ENCODE measurements at regions not wholly inside any gene's neighbourhood (a gene's known extent, or its start where the extent isn't known, plus 50 kb on each side); places are given as distances from the start of the nearest gene placed in this dataset.

GRCh38 chr6:145051661-145052060, 683.7 kb downstream of the EPM2A start:
- H3K4me3 ChIP-seq (ENCODE audit: low read depth, low read length), result no peak overlapping the region
- DNase-seq (no peak), ATAC-seq (ENCODE audit: low read depth in 2 of 2) (no peak)
- no peaks in the 10 kb centered on the region for H3K36me3 ChIP-seq (ENCODE audit: control insufficient read depth, insufficient read depth, low read length)
- no peaks in the 10 kb centered on the region for H3K4me1 Mint-ChIP-seq
- no peaks in the 10 kb centered on the region for H3K36me3 Mint-ChIP-seq
- H3K27me3 ChIP-seq (ENCODE audit: control insufficient read depth, insufficient read depth, low read length), result no peaks in the 10 kb centered on the region
- H3K4me3 Mint-ChIP-seq, result no peak overlapping the region
- no peak overlapping the region for H3K27ac Mint-ChIP-seq
- H3K27ac ChIP-seq (ENCODE audit: insufficient read depth, low read length, poor library complexity, severe bottlenecking), result no peak overlapping the region
- H3K9me3 Mint-ChIP-seq, result peaks cover 0 to 2% (median 0%) of the 10 kb centered on the region in 7 donors
- H3K9me3 ChIP-seq (ENCODE audit: control insufficient read depth in 2 of 2, low read length in 2 of 2), result no peaks in the 10 kb centered on the region
- H3K4me1 ChIP-seq (ENCODE audit: control insufficient read depth, insufficient read depth, low read length, poor library complexity, severe bottlenecking), result no peaks in the 10 kb centered on the region
- peaks cover 7% of the 10 kb centered on the region for H3K27me3 Mint-ChIP-seq

- no peak overlapping the region for H3K27ac Mint-ChIP-seq
- no peak overlapping the region for H3K27ac ChIP-seq (ENCODE audit: insufficient read depth, low read length, poor library complexity, severe bottlenecking)
- H3K36me3 Mint-ChIP-seq, result no peaks in the 10 kb centered on the region
- H3K4me3 ChIP-seq (ENCODE audit: low read depth, low read length), result no peak overlapping the region
- DNase-seq (no peak), ATAC-seq (ENCODE audit: low read depth in 2 of 2) (no peak)
- no peak overlapping the region for H3K4me3 Mint-ChIP-seq
- H3K36me3 ChIP-seq (ENCODE audit: control insufficient read depth, insufficient read depth, low read length), result no peaks in the 10 kb centered on the region
- no peaks in the 10 kb centered on the region for H3K4me1 ChIP-seq (ENCODE audit: control insufficient read depth, insufficient read depth, low read length, poor library complexity, severe bottlenecking)
- H3K27me3 ChIP-seq (ENCODE audit: control insufficient read depth, insufficient read depth, low read length), result no peaks in the 10 kb centered on the region
- H3K9me3 ChIP-seq (ENCODE audit: control insufficient read depth in 2 of 2, low read length in 2 of 2), result no peaks in the 10 kb centered on the region
- peaks cover under 1% of the 10 kb centered on the region for H3K27me3 Mint-ChIP-seq
- H3K9me3 Mint-ChIP-seq, result peaks cover 0 to 3% (median 0%) of the 10 kb centered on the region in 7 donors
- no peaks in the 10 kb centered on the region for H3K4me1 Mint-ChIP-seq
Measured at GRCh38 chr6:145055567-145055966, 679.8 kb downstream of the EPM2A start.

GRCh38 chr6:145060714-145061113, 674.6 kb downstream of the EPM2A start:
- H3K36me3 Mint-ChIP-seq, result no peaks in the 10 kb centered on the region
- Histone ChIP-seq H3K4me3 (ENCODE audit: low read depth, low read length) (no peak overlapping the region), H3K36me3 (ENCODE audit: control insufficient read depth, insufficient read depth, low read length) (no peaks in the 10 kb centered on the region), H3K9me3 (ENCODE audit: control insufficient read depth in 2 of 2, low read length in 2 of 2) (no peaks in the 10 kb centered on the region), H3K4me1 (ENCODE audit: control insufficient read depth, insufficient read depth, low read length, poor library complexity, severe bottlenecking) (no peaks in the 10 kb centered on the region), H3K27me3 (ENCODE audit: control insufficient read depth, insufficient read depth, low read length) (no peaks in the 10 kb centered on the region), H3K27ac (ENCODE audit: insufficient read depth, low read length, poor library complexity, severe bottlenecking) (no peak overlapping the region)
- no peaks in the 10 kb centered on the region for H3K4me1 Mint-ChIP-seq
- no peak overlapping the region for H3K27ac Mint-ChIP-seq
- no peak overlapping the region for H3K4me3 Mint-ChIP-seq
- ATAC-seq (ENCODE audit: low read depth in 2 of 2) (no peak), DNase-seq (no peak)
- H3K27me3 Mint-ChIP-seq, result peaks cover 14% of the 10 kb centered on the region
- peaks cover 0 to 3% (median 0%) of the 10 kb centered on the region in 7 donors for H3K9me3 Mint-ChIP-seq

- Mint-ChIP-seq H3K27ac (no peak overlapping the region), H3K9me3 (peaks cover 0 to 1% (median 0%) of the 10 kb centered on the region in 7 donors), H3K4me1 (no peaks in the 10 kb centered on the region), H3K36me3 (no peaks in the 10 kb centered on the region), H3K27me3 (peaks cover 14% of the 10 kb centered on the region), H3K4me3 (no peak overlapping the region)
- no peak for ATAC-seq (ENCODE audit: low read depth in 2 of 2)
- Histone ChIP-seq H3K36me3 (ENCODE audit: control insufficient read depth, insufficient read depth, low read length) (no peaks in the 10 kb centered on the region), H3K4me3 (ENCODE audit: low read depth, low read length) (no peak overlapping the region), H3K27ac (ENCODE audit: insufficient read depth, low read length, poor library complexity, severe bottlenecking) (no peak overlapping the region), H3K9me3 (ENCODE audit: control insufficient read depth in 2 of 2, low read length in 2 of 2) (no peaks in the 10 kb centered on the region), H3K27me3 (ENCODE audit: control insufficient read depth, insufficient read depth, low read length) (peaks cover 5% of the 10 kb centered on the region), H3K4me1 (ENCODE audit: control insufficient read depth, insufficient read depth, low read length, poor library complexity, severe bottlenecking) (no peaks in the 10 kb centered on the region)
- DNase-seq, result no peak
Measured at GRCh38 chr6:145063091-145063490, 672.2 kb downstream of the EPM2A start.

- peaks cover 0 to 6% (median 1%) of the 10 kb centered on the region in 7 donors for H3K9me3 Mint-ChIP-seq
Measured at GRCh38 chr6:145067430-145067829, 667.9 kb downstream of the EPM2A start.

GRCh38 chr6:145068577-145068976, 666.7 kb downstream of the EPM2A start:
- Mint-ChIP-seq H3K4me1 (no peaks in the 10 kb centered on the region), H3K27me3 (peaks cover 5% of the 10 kb centered on the region), H3K4me3 (no peak overlapping the region), H3K36me3 (no peaks in the 10 kb centered on the region), H3K9me3 (peaks cover 0 to 7% (median 1%) of the 10 kb centered on the region in 7 donors), H3K27ac (no peak overlapping the region)
- DNase-seq, result no peak
- H3K9me3 ChIP-seq (ENCODE audit: control insufficient read depth in 2 of 2, low read length in 2 of 2), result peaks cover 0 to 2% of the 10 kb centered on the region in 2 experiments
- H3K36me3 ChIP-seq (ENCODE audit: control insufficient read depth, insufficient read depth, low read length), result no peaks in the 10 kb centered on the region
- H3K4me3 ChIP-seq (ENCODE audit: low read depth, low read length), result no peak overlapping the region
- H3K27me3 ChIP-seq (ENCODE audit: control insufficient read depth, insufficient read depth, low read length), result peaks cover 14% of the 10 kb centered on the region
- no peaks in the 10 kb centered on the region for H3K4me1 ChIP-seq (ENCODE audit: control insufficient read depth, insufficient read depth, low read length, poor library complexity, severe bottlenecking)
- ATAC-seq (ENCODE audit: low read depth in 2 of 2), result no peak
- no peak overlapping the region for H3K27ac ChIP-seq (ENCODE audit: insufficient read depth, low read length, poor library complexity, severe bottlenecking)

More at GRCh38 chr6:145067430-145067829, 667.9 kb downstream of the EPM2A start:
- DNase-seq (no peak), ATAC-seq (ENCODE audit: low read depth in 2 of 2) (no peak)
- peaks cover 0 to 2% of the 10 kb centered on the region in 2 experiments for H3K9me3 ChIP-seq (ENCODE audit: control insufficient read depth in 2 of 2, low read length in 2 of 2)
- no peak overlapping the region for H3K4me3 ChIP-seq (ENCODE audit: low read depth, low read length)
- Mint-ChIP-seq H3K27me3 (peaks cover 5% of the 10 kb centered on the region), H3K4me1 (no peaks in the 10 kb centered on the region), H3K4me3 (no peak overlapping the region), H3K27ac (no peak overlapping the region), H3K36me3 (no peaks in the 10 kb centered on the region)
- H3K4me1 ChIP-seq (ENCODE audit: control insufficient read depth, insufficient read depth, low read length, poor library complexity, severe bottlenecking), result no peaks in the 10 kb centered on the region
- H3K27me3 ChIP-seq (ENCODE audit: control insufficient read depth, insufficient read depth, low read length), result peaks cover 14% of the 10 kb centered on the region
- H3K27ac ChIP-seq (ENCODE audit: insufficient read depth, low read length, poor library complexity, severe bottlenecking), result no peak overlapping the region
- no peaks in the 10 kb centered on the region for H3K36me3 ChIP-seq (ENCODE audit: control insufficient read depth, insufficient read depth, low read length)

- H3K36me3 ChIP-seq (ENCODE audit: control insufficient read depth, insufficient read depth, low read length), result no peaks in the 10 kb centered on the region
- H3K36me3 Mint-ChIP-seq, result no peaks in the 10 kb centered on the region
- H3K4me1 ChIP-seq (ENCODE audit: control insufficient read depth, insufficient read depth, low read length, poor library complexity, severe bottlenecking), result no peaks in the 10 kb centered on the region
- H3K4me3 ChIP-seq (ENCODE audit: low read depth, low read length), result no peak overlapping the region
- no peak for ATAC-seq (ENCODE audit: low read depth in 2 of 2)
- peaks cover 14% of the 10 kb centered on the region for H3K27me3 ChIP-seq (ENCODE audit: control insufficient read depth, insufficient read depth, low read length)
- H3K9me3 ChIP-seq (ENCODE audit: control insufficient read depth in 2 of 2, low read length in 2 of 2), result peaks cover 0 to 2% of the 10 kb centered on the region in 2 experiments
- peaks cover 0 to 7% (median 1%) of the 10 kb centered on the region in 7 donors for H3K9me3 Mint-ChIP-seq
- no peaks in the 10 kb centered on the region for H3K4me1 Mint-ChIP-seq
- no peak for DNase-seq
- H3K27ac Mint-ChIP-seq, result no peak overlapping the region
- H3K27me3 Mint-ChIP-seq, result peaks cover 5% of the 10 kb centered on the region
- no peak overlapping the region for H3K27ac ChIP-seq (ENCODE audit: insufficient read depth, low read length, poor library complexity, severe bottlenecking)
- H3K4me3 Mint-ChIP-seq, result no peak overlapping the region
Measured at GRCh38 chr6:145069966-145070365, 665.4 kb downstream of the EPM2A start.

- no peak for DNase-seq
- Mint-ChIP-seq H3K27ac (no peak overlapping the region), H3K9me3 (peaks cover 0 to 9% (median 1%) of the 10 kb centered on the region in 7 donors), H3K4me1 (no peaks in the 10 kb centered on the region), H3K27me3 (no peaks in the 10 kb centered on the region), H3K4me3 (no peak overlapping the region), H3K36me3 (no peaks in the 10 kb centered on the region)
- Histone ChIP-seq H3K27me3 (ENCODE audit: control insufficient read depth, insufficient read depth, low read length) (peaks cover 14% of the 10 kb centered on the region), H3K36me3 (ENCODE audit: control insufficient read depth, insufficient read depth, low read length) (no peaks in the 10 kb centered on the region), H3K4me1 (ENCODE audit: control insufficient read depth, insufficient read depth, low read length, poor library complexity, severe bottlenecking) (no peaks in the 10 kb centered on the region), H3K9me3 (ENCODE audit: control insufficient read depth in 2 of 2, low read length in 2 of 2) (peaks cover 0 to 2% of the 10 kb centered on the region in 2 experiments), H3K4me3 (ENCODE audit: low read depth, low read length) (no peak overlapping the region), H3K27ac (ENCODE audit: insufficient read depth, low read length, poor library complexity, severe bottlenecking) (no peak overlapping the region)
- no peak for ATAC-seq (ENCODE audit: low read depth in 2 of 2)
Measured at GRCh38 chr6:145070791-145071190, 664.5 kb downstream of the EPM2A start.
